ENCODE measurements at regions not wholly inside any gene's neighbourhood (a gene's known extent, or its start where the extent isn't known, plus 50 kb on each side); places are given as distances from the start of the nearest gene placed in this dataset.
"Not testable (repeated sequence)": the region's sequence is repeated elsewhere in the genome, so short reads cannot be mapped to it uniquely, and the experiment has no call there.

- no peak overlapping the region for H3K27ac Mint-ChIP-seq
- Histone ChIP-seq H3K4me1 (ENCODE audit: insufficient read depth) (no peaks in the 10 kb centered on the region), H3K27ac (ENCODE audit: low read depth) (no peak overlapping the region), H3F3A (replicated peaks; ENCODE audit: low read depth) (no peaks in the 10 kb centered on the region), H3K4me2 (no peak overlapping the region), H3K4me3 (no peak overlapping the region), H3K9me2 (ENCODE audit: insufficient read depth) (no peaks in the 10 kb centered on the region), H3K36me3 (ENCODE audit: insufficient read depth) (no peaks in the 10 kb centered on the region), H3K27me3 (ENCODE audit: insufficient read depth) (no peaks in the 10 kb centered on the region), H4K20me1 (replicated peaks; ENCODE audit: insufficient read depth) (no peaks in the 10 kb centered on the region), H3K79me2 (replicated peaks; ENCODE audit: insufficient read depth) (no peaks in the 10 kb centered on the region), H2AFZ (no peak overlapping the region)
- ATAC-seq (no peak), DNase-seq (ENCODE audit: low spot score) (no peak)
- H3K4me3 Mint-ChIP-seq, result no peak overlapping the region
- no peak for TF ChIP-seq JUNB (IDR thresholded peaks at IDR 0.05; ENCODE audit: unreplicated experiment)
- no peak for TF ChIP-seq ETS1 (IDR thresholded peaks at IDR 0.05)
- no peak for TF ChIP-seq ZNF331 (CRISPR knock-in tag; IDR thresholded peaks at IDR 0.05; ENCODE audit: low read depth)
- no peak for TF ChIP-seq ZNF462 (CRISPR knock-in tag; IDR thresholded peaks at IDR 0.05)
- no peak for TF ChIP-seq CREB1 (CRISPR knock-in tag; IDR thresholded peaks at IDR 0.05; ENCODE audit: low read depth)
- TF ChIP-seq, protein P1, sequence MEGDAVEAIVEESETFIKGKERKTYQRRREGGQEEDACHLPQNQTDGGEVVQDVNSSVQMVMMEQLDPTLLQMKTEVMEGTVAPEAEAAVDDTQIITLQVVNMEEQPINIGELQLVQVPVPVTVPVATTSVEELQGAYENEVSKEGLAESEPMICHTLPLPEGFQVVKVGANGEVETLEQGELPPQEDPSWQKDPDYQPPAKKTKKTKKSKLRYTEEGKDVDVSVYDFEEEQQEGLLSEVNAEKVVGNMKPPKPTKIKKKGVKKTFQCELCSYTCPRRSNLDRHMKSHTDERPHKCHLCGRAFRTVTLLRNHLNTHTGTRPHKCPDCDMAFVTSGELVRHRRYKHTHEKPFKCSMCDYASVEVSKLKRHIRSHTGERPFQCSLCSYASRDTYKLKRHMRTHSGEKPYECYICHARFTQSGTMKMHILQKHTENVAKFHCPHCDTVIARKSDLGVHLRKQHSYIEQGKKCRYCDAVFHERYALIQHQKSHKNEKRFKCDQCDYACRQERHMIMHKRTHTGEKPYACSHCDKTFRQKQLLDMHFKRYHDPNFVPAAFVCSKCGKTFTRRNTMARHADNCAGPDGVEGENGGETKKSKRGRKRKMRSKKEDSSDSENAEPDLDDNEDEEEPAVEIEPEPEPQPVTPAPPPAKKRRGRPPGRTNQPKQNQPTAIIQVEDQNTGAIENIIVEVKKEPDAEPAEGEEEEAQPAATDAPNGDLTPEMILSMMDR (conservative IDR thresholded peaks at IDR 0.05; ENCODE audit: low read depth in 2 of 2), result no peak
- TF ChIP-seq, protein P2, sequence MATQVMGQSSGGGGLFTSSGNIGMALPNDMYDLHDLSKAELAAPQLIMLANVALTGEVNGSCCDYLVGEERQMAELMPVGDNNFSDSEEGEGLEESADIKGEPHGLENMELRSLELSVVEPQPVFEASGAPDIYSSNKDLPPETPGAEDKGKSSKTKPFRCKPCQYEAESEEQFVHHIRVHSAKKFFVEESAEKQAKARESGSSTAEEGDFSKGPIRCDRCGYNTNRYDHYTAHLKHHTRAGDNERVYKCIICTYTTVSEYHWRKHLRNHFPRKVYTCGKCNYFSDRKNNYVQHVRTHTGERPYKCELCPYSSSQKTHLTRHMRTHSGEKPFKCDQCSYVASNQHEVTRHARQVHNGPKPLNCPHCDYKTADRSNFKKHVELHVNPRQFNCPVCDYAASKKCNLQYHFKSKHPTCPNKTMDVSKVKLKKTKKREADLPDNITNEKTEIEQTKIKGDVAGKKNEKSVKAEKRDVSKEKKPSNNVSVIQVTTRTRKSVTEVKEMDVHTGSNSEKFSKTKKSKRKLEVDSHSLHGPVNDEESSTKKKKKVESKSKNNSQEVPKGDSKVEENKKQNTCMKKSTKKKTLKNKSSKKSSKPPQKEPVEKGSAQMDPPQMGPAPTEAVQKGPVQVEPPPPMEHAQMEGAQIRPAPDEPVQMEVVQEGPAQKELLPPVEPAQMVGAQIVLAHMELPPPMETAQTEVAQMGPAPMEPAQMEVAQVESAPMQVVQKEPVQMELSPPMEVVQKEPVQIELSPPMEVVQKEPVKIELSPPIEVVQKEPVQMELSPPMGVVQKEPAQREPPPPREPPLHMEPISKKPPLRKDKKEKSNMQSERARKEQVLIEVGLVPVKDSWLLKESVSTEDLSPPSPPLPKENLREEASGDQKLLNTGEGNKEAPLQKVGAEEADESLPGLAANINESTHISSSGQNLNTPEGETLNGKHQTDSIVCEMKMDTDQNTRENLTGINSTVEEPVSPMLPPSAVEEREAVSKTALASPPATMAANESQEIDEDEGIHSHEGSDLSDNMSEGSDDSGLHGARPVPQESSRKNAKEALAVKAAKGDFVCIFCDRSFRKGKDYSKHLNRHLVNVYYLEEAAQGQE (IDR thresholded peaks at IDR 0.05; ENCODE audit: unreplicated experiment), result no peak
- TF ChIP-seq EZH2phosphoT487 (IDR thresholded peaks at IDR 0.05; ENCODE audit: unreplicated experiment), result no peak
- no peak for TF ChIP-seq NANOG (IDR thresholded peaks at IDR 0.05; ENCODE audit: borderline replicate concordance)
- no peak for TF ChIP-seq ZNF114 (CRISPR knock-in tag; IDR thresholded peaks at IDR 0.05)
- no peaks in the 10 kb centered on the region for H3K4me1 Mint-ChIP-seq
- H3K9me3 Mint-ChIP-seq, result peaks cover under 1% of the 10 kb centered on the region; the same call in 1 of the 3 replicates
- H3K27me3 Mint-ChIP-seq (ENCODE audit: insufficient read depth, low read depth, poor library complexity), result no peaks in the 10 kb centered on the region
- no peaks in the 10 kb centered on the region for H3K36me3 Mint-ChIP-seq (ENCODE audit: low read depth)
Observed at GRCh38 chrX:101785142-101785541, 125.5 kb upstream of the ARMCX2 start.

DNA sequence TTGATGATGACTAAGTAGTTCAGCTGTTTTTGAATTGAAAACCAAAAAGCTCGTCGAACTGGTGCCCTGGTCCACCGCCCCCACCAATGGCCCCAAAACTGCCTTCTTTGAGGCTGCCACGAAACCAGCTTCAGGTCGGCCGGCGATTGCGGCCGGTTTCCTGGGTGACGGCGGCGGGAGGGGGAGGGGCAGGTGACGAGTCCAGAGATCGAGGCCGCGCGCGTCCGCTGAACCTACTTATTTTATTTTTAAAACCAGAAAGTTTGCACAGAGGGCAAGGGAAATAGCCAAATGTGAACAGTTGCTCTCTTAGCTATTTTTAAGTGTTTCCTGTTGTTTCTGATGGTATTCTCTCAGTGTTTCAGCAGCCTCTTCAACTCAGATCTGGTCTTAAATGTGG lies 120.8 kb upstream of the ARMCX2 start:
- not testable (repeated sequence) for H3K4me1 ChIP-seq (ENCODE audit: insufficient read depth); H3K4me3 Mint-ChIP-seq; H3K27me3 ChIP-seq (ENCODE audit: insufficient read depth); H4K20me1 ChIP-seq (replicated peaks; ENCODE audit: insufficient read depth); H3K27ac Mint-ChIP-seq; DNase-seq (ENCODE audit: low spot score); H3K4me2 ChIP-seq; H3K9me3 Mint-ChIP-seq; H3K79me2 ChIP-seq (replicated peaks; ENCODE audit: insufficient read depth); H3K27ac ChIP-seq (ENCODE audit: low read depth); H3K9me2 ChIP-seq (ENCODE audit: insufficient read depth); H3K4me3 ChIP-seq; H3K4me1 Mint-ChIP-seq; H3F3A ChIP-seq (replicated peaks; ENCODE audit: low read depth); H3K36me3 ChIP-seq (ENCODE audit: insufficient read depth); ATAC-seq; H3K27me3 Mint-ChIP-seq (ENCODE audit: insufficient read depth, low read depth, poor library complexity); H2AFZ ChIP-seq; H3K36me3 Mint-ChIP-seq (ENCODE audit: low read depth)
